Esophagus muscularis mucosa (tissue), 4 donors: ENCODE measurements at regions not wholly inside any gene's neighbourhood (a gene's known extent, or its start where the extent isn't known, plus 50 kb on each side); places are given as distances from the start of the nearest gene placed in this dataset.

ENCODE experiments used
- CTCF ChIP-seq, 3 experiments: fragments of 200-600 bp in 2 of 3; fragments of 450-650 bp in 1 of 3; sonication (generic) in 2 of 3; IDR thresholded peaks; one replicate each; pipeline ENCODE4 v1.5.1; 2017 to 2019; ENCODE audit warnings: antibody characterized with exemption in 3 of 3, mild to moderate bottlenecking in 2 of 3, moderate library complexity in 1 of 3
- EP300 ChIP-seq: sonication (generic); formaldehyde crosslinking; IDR thresholded peaks from one replicate; pipeline ENCODE4 v1.6.1; 2017; ENCODE audit warnings: antibody characterized with exemption
- POLR2A ChIP-seq: fragments of 450-650 bp; IDR thresholded peaks from one replicate; pipeline ENCODE4 v1.6.1; 2017; ENCODE audit warnings: antibody characterized with exemption, moderate library complexity, mild to moderate bottlenecking, low read depth

DNA sequence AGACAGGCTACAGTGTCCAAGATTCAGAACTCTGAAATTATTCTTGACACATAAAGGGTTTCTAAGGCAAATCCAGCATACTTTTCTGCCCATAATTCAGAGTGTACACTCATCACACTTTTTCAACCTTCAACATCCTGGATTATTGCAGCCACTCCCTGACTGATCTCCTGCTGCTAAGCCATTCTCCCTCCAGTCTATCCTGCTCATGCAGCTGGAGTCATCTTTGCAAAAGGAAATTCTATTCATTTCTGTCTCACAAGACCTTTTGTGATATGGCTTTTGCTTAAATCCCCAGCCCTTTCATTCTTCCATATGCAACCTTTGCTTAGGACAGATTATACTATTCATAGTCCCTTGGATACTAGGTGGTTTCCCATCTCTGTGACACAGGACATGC, 236.1 kb upstream of the LDB2 start:
- no peak for TF ChIP-seq CTCF (IDR thresholded peaks at IDR 0.05)
- TF ChIP-seq EP300 = no peak
- no peak for TF ChIP-seq POLR2A
